ENCODE measurements at regions not wholly inside any gene's neighbourhood (a gene's known extent, or its start where the extent isn't known, plus 50 kb on each side); places are given as distances from the start of the nearest gene placed in this dataset.

DNA sequence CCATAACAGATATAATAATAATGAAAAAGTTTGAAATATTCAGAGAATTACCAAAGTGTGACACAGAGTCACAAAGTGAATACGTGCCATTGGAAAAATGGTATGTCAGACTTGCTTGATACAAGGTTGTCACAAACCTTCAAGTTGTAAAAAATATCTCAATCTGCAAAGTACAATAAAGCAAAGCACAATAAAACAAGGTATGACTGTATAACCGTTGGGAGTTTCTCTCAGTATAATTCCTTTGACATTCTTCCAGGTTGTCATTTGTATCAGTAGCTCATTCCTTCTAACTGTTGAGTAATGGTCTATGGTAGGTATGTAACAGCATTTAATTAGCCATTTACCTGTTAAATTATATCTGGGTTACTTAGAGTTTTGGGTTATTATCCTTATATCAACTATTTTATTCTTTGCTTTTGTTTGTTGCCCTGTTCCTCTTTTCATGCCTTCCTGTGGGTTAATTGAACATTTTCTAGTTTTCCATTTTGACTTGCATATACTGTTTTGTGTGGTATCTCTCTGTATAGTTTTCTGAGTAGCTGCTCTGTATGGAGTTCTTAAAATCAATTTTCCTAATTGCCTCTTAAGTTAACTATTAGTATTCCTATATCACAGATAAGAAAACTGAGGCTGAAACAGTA, 112.5 kb downstream of the SUCNR1 start:
- Histone ChIP-seq H3K27me3 (replicated peaks in 1 of 7) (no peaks in the 10 kb centered on the region), H3K4me3 (no peak overlapping the region), H3K36me3 (no peaks in the 10 kb centered on the region), H3K9me3 (no peaks in the 10 kb centered on the region), H3K4me1 (no peaks in the 10 kb centered on the region), H3K27ac (no peak overlapping the region)
- DNase-seq = no peak
- intact Hi-C loops (cut with DNase I; ENCODE audit: low total_unique reads) = no loop called here
- TF ChIP-seq POLR2A (IDR thresholded peaks at IDR 0.05) (no peak), POLR2AphosphoS5 (IDR thresholded peaks at IDR 0.05) (no peak)
- TF ChIP-seq, protein P1, sequence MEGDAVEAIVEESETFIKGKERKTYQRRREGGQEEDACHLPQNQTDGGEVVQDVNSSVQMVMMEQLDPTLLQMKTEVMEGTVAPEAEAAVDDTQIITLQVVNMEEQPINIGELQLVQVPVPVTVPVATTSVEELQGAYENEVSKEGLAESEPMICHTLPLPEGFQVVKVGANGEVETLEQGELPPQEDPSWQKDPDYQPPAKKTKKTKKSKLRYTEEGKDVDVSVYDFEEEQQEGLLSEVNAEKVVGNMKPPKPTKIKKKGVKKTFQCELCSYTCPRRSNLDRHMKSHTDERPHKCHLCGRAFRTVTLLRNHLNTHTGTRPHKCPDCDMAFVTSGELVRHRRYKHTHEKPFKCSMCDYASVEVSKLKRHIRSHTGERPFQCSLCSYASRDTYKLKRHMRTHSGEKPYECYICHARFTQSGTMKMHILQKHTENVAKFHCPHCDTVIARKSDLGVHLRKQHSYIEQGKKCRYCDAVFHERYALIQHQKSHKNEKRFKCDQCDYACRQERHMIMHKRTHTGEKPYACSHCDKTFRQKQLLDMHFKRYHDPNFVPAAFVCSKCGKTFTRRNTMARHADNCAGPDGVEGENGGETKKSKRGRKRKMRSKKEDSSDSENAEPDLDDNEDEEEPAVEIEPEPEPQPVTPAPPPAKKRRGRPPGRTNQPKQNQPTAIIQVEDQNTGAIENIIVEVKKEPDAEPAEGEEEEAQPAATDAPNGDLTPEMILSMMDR (IDR thresholded peaks at IDR 0.05 in 8 of 11, conservative IDR thresholded peaks at IDR 0.05 in 3 of 11) = no peak
- WGBS, 5 donors = 85 to 93% (median 89%) methylated on average over 2 of the region's 2 CpGs

DNA sequence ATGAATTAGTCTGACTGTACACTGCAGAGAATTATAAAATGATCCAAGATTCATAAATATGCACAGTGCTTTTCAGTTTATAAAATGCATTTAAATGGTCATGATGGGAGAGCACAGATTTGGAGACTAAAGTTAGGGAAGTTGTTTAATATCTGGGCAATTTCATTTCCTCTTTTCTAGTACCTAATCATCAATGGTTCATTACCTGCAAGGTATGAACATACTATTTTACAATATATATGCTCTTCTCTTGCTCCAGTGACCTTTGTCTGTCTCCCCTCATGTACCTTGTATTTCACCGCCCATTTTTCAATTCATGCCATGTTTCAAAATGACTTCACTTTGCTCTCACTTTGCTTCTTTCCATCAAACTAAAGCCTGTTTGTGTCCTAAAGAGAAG, 114.5 kb downstream of the SUCNR1 start:
- DNase-seq = no peak
- H3K9me3 ChIP-seq = no peaks in the 10 kb centered on the region
- H3K4me3 ChIP-seq = no peak overlapping the region
- no peak overlapping the region for H3K27ac ChIP-seq
- H3K36me3 ChIP-seq = no peaks in the 10 kb centered on the region
- WGBS, 5 donors = 67 to 81% (median 72%) methylated on average over 1 of the region's 1 CpG
- H3K4me1 ChIP-seq = no peaks in the 10 kb centered on the region
- no peak for TF ChIP-seq POLR2A (IDR thresholded peaks at IDR 0.05)
- no peak for TF ChIP-seq POLR2AphosphoS5 (IDR thresholded peaks at IDR 0.05)
- TF ChIP-seq, protein P1 (IDR thresholded peaks at IDR 0.05 in 8 of 11, conservative IDR thresholded peaks at IDR 0.05 in 3 of 11) = no peak
- no peaks in the 10 kb centered on the region for H3K27me3 ChIP-seq (replicated peaks in 1 of 7)
- intact Hi-C loops (cut with DNase I; ENCODE audit: low total_unique reads) = no loop called here

DNA sequence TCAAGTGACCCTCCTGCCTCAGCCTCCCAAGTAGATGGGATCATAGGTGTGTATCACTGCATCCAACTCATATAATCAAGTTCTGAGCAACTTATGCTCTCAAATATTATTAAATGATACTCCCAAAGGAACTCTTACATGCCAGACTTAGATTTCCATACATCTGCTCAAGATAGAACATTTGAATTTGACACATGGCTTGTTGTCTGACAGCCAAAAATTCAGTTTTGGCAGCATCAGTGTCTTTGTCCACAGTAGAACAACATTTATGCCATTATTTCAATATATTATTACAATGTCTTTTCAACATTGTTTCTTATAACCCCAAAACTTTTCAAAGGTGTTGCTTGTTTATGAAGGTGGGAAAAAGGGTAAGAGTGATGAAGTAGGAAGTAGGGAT, 116.2 kb downstream of the SUCNR1 start:
- DNase-seq = no peak
- intact Hi-C loops (cut with DNase I; ENCODE audit: low total_unique reads) = no loop called here
- Histone ChIP-seq H3K36me3 (no peaks in the 10 kb centered on the region), H3K4me3 (no peak overlapping the region), H3K4me1 (no peaks in the 10 kb centered on the region), H3K9me3 (no peaks in the 10 kb centered on the region), H3K27me3 (replicated peaks in 1 of 7) (no peaks in the 10 kb centered on the region), H3K27ac (no peak overlapping the region)
- TF ChIP-seq, protein P1 (IDR thresholded peaks at IDR 0.05 in 8 of 11, conservative IDR thresholded peaks at IDR 0.05 in 3 of 11) = no peak
- no peak for TF ChIP-seq POLR2A (IDR thresholded peaks at IDR 0.05)

DNA sequence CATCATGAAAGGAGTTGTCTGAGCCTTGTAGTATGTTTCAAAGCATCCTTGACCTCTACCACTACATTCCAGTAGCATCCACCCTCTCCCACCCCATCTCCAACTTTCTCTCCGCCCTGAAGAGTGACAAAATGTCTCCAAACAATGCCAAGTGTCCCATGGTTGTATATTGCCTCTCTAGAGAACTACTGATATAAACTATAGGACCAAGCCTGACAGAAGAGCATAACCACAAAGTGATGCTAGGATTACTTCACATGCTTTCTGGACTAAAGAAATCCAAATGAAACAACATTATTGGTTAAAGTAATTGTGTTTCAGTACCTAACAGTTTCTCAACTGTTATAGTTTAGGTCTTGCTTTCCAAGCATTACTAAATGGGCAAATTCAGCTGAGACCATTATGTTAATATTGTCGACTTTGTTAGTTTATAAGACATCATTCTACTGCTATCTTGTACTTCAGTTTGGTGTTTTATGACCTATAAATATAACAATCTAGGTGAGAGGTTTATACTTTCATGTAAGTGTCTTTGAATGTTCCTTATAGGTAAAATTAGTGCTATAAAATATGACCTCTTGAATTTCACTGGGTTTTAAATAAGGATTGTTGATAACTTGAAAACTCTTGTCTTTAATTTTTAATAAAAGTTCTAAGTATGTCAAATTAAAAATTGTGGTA, 117.4 kb downstream of the SUCNR1 start:
- H3K27me3 ChIP-seq (replicated peaks in 1 of 7) = no peaks in the 10 kb centered on the region
- intact Hi-C loops (cut with DNase I; ENCODE audit: low total_unique reads) = no loop called here
- DNase-seq = no peak
- no peak overlapping the region for H3K27ac ChIP-seq
- TF ChIP-seq POLR2AphosphoS5 (IDR thresholded peaks at IDR 0.05) = no peak
- no peak for TF ChIP-seq POLR2A (IDR thresholded peaks at IDR 0.05)
- TF ChIP-seq, protein P1 (IDR thresholded peaks at IDR 0.05 in 8 of 11, conservative IDR thresholded peaks at IDR 0.05 in 3 of 11) = no peak
- no peaks in the 10 kb centered on the region for H3K36me3 ChIP-seq
- no peak overlapping the region for H3K4me3 ChIP-seq
- no peaks in the 10 kb centered on the region for H3K4me1 ChIP-seq
- H3K9me3 ChIP-seq = no peaks in the 10 kb centered on the region
- 59 to 82% (median 63%) methylated on average over 2 of the region's 2 CpGs for WGBS, 5 donors
